Suprapubic skin (tissue), 4 donors: ENCODE measurements at regions not wholly inside any gene's neighbourhood (a gene's known extent, or its start where the extent isn't known, plus 50 kb on each side); places are given as distances from the start of the nearest gene placed in this dataset.

ENCODE experiments used
- DNase-seq, 2 donors: peaks; one replicate each; pipeline ENCODE4 v3.0.0-alpha.2; 2019; ENCODE audit warnings: low spot score in 2 of 2
- H3K27ac ChIP-seq: fragments of 200-600 bp; sonication (generic); one replicate; pipeline ENCODE4 v1.5.1; 2019
- H3K27me3 ChIP-seq: fragments of 200-600 bp; sonication (generic); one replicate; pipeline ENCODE4 v1.5.1; 2019
- H3K36me3 ChIP-seq: fragments of 200-600 bp; sonication (generic); one replicate; pipeline ENCODE4 v1.5.1; 2019
- H3K4me1 ChIP-seq: fragments of 200-600 bp; sonication (generic); one replicate; pipeline ENCODE4 v1.5.1; 2019
- H3K4me3 ChIP-seq: fragments of 200-600 bp; sonication (generic); one replicate; pipeline ENCODE4 v1.5.1; 2019; ENCODE audit warnings: mild to moderate bottlenecking
- H3K9me3 ChIP-seq: fragments of 200-600 bp; sonication (generic); one replicate; pipeline ENCODE4 v1.5.1; 2019
- EP300 ChIP-seq: sonication (generic); formaldehyde crosslinking; IDR thresholded peaks from one replicate; pipeline ENCODE4 v1.6.1; 2017; ENCODE audit warnings: antibody characterized with exemption
- POLR2A ChIP-seq, 2 donors: fragments of 450-650 bp; IDR thresholded peaks; one replicate each; pipeline ENCODE4 v1.6.1; 2017; ENCODE audit warnings: antibody characterized with exemption in 2 of 2, mild to moderate bottlenecking in 2 of 2, moderate library complexity in 2 of 2
- POLR2AphosphoS5 ChIP-seq, 3 donors: sonication (generic); formaldehyde crosslinking; IDR thresholded peaks; one replicate each; pipeline ENCODE4 v1.6.1; 2017; ENCODE audit warnings: antibody characterized with exemption in 3 of 3
- WGBS: methylation state at CpG from one replicate; pipeline ENCODE4 v1.1.5; 2018; 5-methylcytosine and 5-hydroxymethylcytosine counted together
- TF ChIP-seq, protein P1 (sequence below), 2 donors: fragments of 200-600 bp in 1 of 2; fragments of 450-650 bp in 1 of 2; sonication (generic) in 1 of 2; IDR thresholded peaks; one replicate each; pipeline ENCODE4 v1.5.1; 2016 to 2019; ENCODE audit warnings: antibody characterized with exemption in 2 of 2, mild to moderate bottlenecking in 1 of 2, moderate library complexity in 1 of 2

- Histone ChIP-seq H3K27ac (no peak overlapping the region), H3K36me3 (no peaks in the 10 kb centered on the region), H3K4me3 (no peak overlapping the region), H3K27me3 (peaks cover 3% of the 10 kb centered on the region), H3K9me3 (no peaks in the 10 kb centered on the region), H3K4me1 (peaks cover 7% of the 10 kb centered on the region)
- TF ChIP-seq POLR2AphosphoS5 (IDR thresholded peaks at IDR 0.05) (no peak), EP300 (no peak), POLR2A (IDR thresholded peaks at IDR 0.05) (no peak)
- TF ChIP-seq, protein P1, sequence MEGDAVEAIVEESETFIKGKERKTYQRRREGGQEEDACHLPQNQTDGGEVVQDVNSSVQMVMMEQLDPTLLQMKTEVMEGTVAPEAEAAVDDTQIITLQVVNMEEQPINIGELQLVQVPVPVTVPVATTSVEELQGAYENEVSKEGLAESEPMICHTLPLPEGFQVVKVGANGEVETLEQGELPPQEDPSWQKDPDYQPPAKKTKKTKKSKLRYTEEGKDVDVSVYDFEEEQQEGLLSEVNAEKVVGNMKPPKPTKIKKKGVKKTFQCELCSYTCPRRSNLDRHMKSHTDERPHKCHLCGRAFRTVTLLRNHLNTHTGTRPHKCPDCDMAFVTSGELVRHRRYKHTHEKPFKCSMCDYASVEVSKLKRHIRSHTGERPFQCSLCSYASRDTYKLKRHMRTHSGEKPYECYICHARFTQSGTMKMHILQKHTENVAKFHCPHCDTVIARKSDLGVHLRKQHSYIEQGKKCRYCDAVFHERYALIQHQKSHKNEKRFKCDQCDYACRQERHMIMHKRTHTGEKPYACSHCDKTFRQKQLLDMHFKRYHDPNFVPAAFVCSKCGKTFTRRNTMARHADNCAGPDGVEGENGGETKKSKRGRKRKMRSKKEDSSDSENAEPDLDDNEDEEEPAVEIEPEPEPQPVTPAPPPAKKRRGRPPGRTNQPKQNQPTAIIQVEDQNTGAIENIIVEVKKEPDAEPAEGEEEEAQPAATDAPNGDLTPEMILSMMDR (IDR thresholded peaks at IDR 0.05): no peak
- WGBS: 70% methylated on average over 2 of the region's 2 CpGs
- no peak for DNase-seq
Observed at GRCh38 chr4:55731959-55732358, 87.6 kb upstream of the EXOC1L start.

- DNase-seq: no peak
- Histone ChIP-seq H3K9me3 (no peaks in the 10 kb centered on the region), H3K27ac (no peak overlapping the region), H3K4me1 (peaks cover 7% of the 10 kb centered on the region), H3K4me3 (no peak overlapping the region), H3K36me3 (no peaks in the 10 kb centered on the region), H3K27me3 (peaks cover 3% of the 10 kb centered on the region)
- TF ChIP-seq POLR2AphosphoS5 (IDR thresholded peaks at IDR 0.05): no peak
- TF ChIP-seq, protein P1 (IDR thresholded peaks at IDR 0.05): no peak
- no peak for TF ChIP-seq POLR2A (IDR thresholded peaks at IDR 0.05)
- TF ChIP-seq EP300: no peak
- WGBS: 69% methylated on average over 3 of the region's 3 CpGs
Observed at GRCh38 chr4:55732864-55733263, 86.7 kb upstream of the EXOC1L start.

DNA sequence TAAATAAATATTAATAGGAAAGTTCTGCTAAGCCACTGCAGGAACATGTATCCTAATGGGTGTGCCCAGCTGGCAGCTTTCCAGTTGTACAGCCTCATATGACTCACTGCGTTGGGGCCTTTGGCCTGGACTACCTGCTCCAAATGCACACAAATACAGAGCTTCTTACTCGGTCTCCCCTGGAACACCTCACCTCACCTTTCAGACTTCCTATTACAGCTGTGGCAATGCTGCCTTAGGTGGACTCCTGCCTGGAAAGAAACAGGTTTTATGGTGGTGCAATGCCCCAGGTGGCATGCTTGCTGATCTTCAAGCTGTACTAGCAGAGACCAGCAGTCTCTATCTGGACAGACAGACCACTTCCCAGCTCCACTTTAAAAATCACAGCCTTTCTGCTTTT lies 85.7 kb upstream of the EXOC1L start:
- Histone ChIP-seq H3K27me3 (peaks cover 3% of the 10 kb centered on the region), H3K4me1 (peaks cover 7% of the 10 kb centered on the region), H3K4me3 (no peak overlapping the region), H3K9me3 (no peaks in the 10 kb centered on the region), H3K27ac (peak overlapping the region; percentile 47), H3K36me3 (no peaks in the 10 kb centered on the region)
- TF ChIP-seq, protein P1 (IDR thresholded peaks at IDR 0.05): no peak
- TF ChIP-seq POLR2A (IDR thresholded peaks at IDR 0.05): no peak
- TF ChIP-seq EP300: no peak
- peak in 1 of 3 donors; percentile 26 for TF ChIP-seq POLR2AphosphoS5 (IDR thresholded peaks at IDR 0.05)
- 21% methylated on average over 2 of the region's 2 CpGs for WGBS
- peak; percentile 80 to 82 for DNase-seq

DNA sequence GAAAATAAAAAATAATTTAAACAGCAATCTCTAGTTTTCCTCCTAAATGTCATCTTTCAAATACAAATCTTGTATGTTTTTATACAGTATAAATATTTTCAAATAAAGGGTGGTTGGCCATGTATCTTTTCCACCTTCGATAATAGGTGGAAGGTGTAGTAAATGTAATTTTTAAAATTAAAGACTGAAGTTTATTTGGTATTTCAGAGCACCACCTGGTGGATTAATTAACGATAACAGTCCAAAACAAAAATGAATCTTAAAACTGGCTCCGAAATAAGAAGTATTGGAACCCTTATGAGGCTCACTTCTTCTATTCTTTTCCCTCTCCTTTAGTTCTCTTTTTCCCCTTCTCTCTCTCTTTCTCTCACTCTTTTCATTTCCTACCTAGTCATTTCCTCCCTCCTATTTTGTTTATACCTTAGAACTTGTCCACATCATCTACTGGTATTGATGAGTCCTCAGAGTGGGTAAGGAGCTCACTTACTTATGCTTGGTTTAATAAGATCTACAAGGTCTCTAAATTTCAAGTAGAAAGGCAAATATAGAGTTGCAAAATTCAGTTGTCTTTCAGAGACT lies 82.9 kb upstream of the EXOC1L start:
- H3K27ac ChIP-seq: no peak overlapping the region
- H3K9me3 ChIP-seq: no peaks in the 10 kb centered on the region
- 28% methylated on average over 3 of the region's 3 CpGs for WGBS
- no peak overlapping the region for H3K4me3 ChIP-seq
- DNase-seq: no peak
- H3K4me1 ChIP-seq: peaks cover 7% of the 10 kb centered on the region
- peaks cover 3% of the 10 kb centered on the region for H3K27me3 ChIP-seq
- H3K36me3 ChIP-seq: no peaks in the 10 kb centered on the region
- TF ChIP-seq POLR2A (IDR thresholded peaks at IDR 0.05): no peak
- TF ChIP-seq, protein P1 (IDR thresholded peaks at IDR 0.05): peak in 1 of 2 donors; percentile 13
- no peak for TF ChIP-seq POLR2AphosphoS5 (IDR thresholded peaks at IDR 0.05)

DNA sequence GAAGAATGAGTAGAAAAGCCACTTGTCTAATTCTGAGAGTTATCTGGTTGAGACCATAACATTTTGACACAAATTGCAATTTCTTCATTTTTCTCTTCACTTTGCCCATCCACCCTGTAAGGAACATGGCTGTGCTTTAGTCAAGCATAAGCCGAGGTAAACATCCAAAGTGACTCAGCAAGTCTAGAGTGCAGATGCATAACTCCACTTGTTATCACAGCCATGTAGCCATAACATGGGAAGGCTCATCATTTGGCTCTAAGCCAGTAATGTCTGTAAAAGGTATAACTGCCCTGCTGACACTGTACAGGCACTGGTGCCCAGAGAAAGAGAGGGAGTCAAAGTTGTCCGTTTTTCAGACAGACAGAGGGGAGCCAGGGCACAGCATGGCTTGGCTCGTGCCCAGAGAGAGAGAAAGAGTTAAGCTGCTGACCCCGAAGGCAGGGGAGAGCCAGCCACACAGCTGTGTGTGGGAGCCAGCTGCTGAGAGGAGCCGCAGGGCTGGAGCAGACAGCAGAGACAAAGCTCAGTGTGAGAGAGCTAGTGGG lies 76.9 kb upstream of the EXOC1L start:
- DNase-seq: no peak
- no peaks in the 10 kb centered on the region for H3K27me3 ChIP-seq
- H3K36me3 ChIP-seq: no peaks in the 10 kb centered on the region
- H3K4me3 ChIP-seq: no peak overlapping the region
- no peaks in the 10 kb centered on the region for H3K9me3 ChIP-seq
- TF ChIP-seq, protein P1 (IDR thresholded peaks at IDR 0.05): no peak
- no peak for TF ChIP-seq POLR2AphosphoS5 (IDR thresholded peaks at IDR 0.05)
- no peak for TF ChIP-seq POLR2A (IDR thresholded peaks at IDR 0.05)
- no peak for TF ChIP-seq EP300
- H3K4me1 ChIP-seq: no peaks in the 10 kb centered on the region
- H3K27ac ChIP-seq: no peak overlapping the region
- whole genome bisulfite sequencing: 27% methylated on average over 5 of the region's 5 CpGs
